ENCODE measurements at regions not wholly inside any gene's neighbourhood (a gene's known extent, or its start where the extent isn't known, plus 50 kb on each side); places are given as distances from the start of the nearest gene placed in this dataset.
"Not testable (repeated sequence)": the region's sequence is repeated elsewhere in the genome, so short reads cannot be mapped to it uniquely, and the experiment has no call there.

DNA sequence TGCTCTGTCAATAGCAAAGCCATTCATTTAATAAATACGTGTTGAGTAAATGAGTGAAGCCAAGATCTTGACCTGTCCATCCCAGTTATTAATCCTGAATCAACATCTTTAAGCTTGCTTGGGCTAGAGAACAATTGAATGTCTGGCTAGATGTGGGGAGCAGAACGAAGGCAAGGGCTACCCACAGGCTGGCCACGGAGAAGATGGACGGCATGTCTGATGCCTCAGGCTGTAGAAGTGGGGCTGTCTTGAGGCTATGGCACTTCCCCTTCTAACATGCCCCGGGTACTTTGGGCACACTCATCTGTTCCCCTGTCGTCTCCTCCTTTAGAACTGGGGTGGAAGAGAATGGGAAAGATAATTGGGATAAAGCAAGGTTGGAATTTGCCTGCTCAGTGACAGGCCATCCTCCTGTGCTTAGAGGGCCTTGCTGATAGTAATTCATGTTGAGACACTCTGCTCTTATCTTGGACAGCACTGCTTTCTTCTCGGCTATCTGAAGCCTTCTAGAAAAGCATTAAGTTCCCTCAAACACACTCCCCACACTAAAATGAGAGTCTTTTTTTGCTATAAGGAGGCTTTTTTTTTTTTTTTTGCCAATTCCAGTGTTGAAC, 225.7 kb downstream of the MREG start:
- Histone ChIP-seq H3K4me1 (ENCODE audit: insufficient read depth, low read length) (no peaks in the 10 kb centered on the region), H3K27ac (ENCODE audit: low read length) (no peak overlapping the region), H3F3A (ENCODE audit: low read length, unreplicated experiment) (no peaks in the 10 kb centered on the region), H3K9me3 (ENCODE audit: low read length) (no peaks in the 10 kb centered on the region), H3K36me3 (ENCODE audit: low read depth, low read length) (no peaks in the 10 kb centered on the region), H2AFZ (ENCODE audit: low read length) (no peak overlapping the region), H3K9me2 (replicated peaks; ENCODE audit: low read length) (no peaks in the 10 kb centered on the region), H4K20me1 (ENCODE audit: low read length) (no peaks in the 10 kb centered on the region), H3K9ac (ENCODE audit: low read length) (no peak overlapping the region), H3K4me3 (ENCODE audit: low read length) (no peak overlapping the region), H3K4me2 (ENCODE audit: low read length) (no peak overlapping the region), H3K27me3 (ENCODE audit: low read length) (no peaks in the 10 kb centered on the region), H3K79me2 (ENCODE audit: low read length) (no peaks in the 10 kb centered on the region)
- ATAC-seq (no peak), DNase-seq (no peak)
- ChIA-PET CTCF (no interaction called here), POLR2A (ENCODE audit: unreplicated experiment) (no interaction called here)
- intact Hi-C loops (cut with micrococcal nuclease): no loop called here
- BruUV-seq (replicated peaks): no TSS peak
- TF ChIP-seq EZH2phosphoT487 (IDR thresholded peaks at IDR 0.05; ENCODE audit: borderline replicate concordance, low read length): no peak
- no peak for TF ChIP-seq EZH2 (IDR thresholded peaks at IDR 0.05; ENCODE audit: low read length, unreplicated experiment)
- TF ChIP-seq, protein P1, sequence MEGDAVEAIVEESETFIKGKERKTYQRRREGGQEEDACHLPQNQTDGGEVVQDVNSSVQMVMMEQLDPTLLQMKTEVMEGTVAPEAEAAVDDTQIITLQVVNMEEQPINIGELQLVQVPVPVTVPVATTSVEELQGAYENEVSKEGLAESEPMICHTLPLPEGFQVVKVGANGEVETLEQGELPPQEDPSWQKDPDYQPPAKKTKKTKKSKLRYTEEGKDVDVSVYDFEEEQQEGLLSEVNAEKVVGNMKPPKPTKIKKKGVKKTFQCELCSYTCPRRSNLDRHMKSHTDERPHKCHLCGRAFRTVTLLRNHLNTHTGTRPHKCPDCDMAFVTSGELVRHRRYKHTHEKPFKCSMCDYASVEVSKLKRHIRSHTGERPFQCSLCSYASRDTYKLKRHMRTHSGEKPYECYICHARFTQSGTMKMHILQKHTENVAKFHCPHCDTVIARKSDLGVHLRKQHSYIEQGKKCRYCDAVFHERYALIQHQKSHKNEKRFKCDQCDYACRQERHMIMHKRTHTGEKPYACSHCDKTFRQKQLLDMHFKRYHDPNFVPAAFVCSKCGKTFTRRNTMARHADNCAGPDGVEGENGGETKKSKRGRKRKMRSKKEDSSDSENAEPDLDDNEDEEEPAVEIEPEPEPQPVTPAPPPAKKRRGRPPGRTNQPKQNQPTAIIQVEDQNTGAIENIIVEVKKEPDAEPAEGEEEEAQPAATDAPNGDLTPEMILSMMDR (conservative IDR thresholded peaks at IDR 0.05; ENCODE audit: low read depth, low read length): no peak

DNA sequence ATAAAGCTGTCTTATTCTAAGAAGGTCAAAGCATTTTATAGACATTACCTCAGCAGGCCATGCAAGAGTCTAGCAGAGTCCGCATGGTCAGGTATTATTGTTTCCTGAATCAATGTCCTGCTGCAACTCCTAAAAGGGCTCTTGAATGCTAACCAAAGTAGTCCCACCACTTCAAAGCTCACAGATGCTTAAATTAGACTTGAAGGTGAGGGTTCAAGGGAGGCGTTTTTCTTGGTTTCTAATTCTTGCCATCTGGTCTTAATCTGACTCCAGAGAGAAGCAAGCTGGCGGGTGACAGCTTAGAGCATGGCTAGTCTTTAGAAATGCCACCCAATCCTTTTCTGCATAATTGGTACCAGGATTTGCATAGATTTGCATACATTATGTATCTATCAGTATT, 226.3 kb downstream of the MREG start:
- Histone ChIP-seq H2AFZ (ENCODE audit: low read length) (no peak overlapping the region), H3K36me3 (ENCODE audit: low read depth, low read length) (no peaks in the 10 kb centered on the region), H3K9ac (ENCODE audit: low read length) (no peak overlapping the region), H3K79me2 (ENCODE audit: low read length) (no peaks in the 10 kb centered on the region), H3K27me3 (ENCODE audit: low read length) (no peaks in the 10 kb centered on the region), H3K4me3 (ENCODE audit: low read length) (no peak overlapping the region), H3K4me1 (ENCODE audit: insufficient read depth, low read length) (no peaks in the 10 kb centered on the region), H4K20me1 (ENCODE audit: low read length) (no peaks in the 10 kb centered on the region), H3K9me2 (replicated peaks; ENCODE audit: low read length) (no peaks in the 10 kb centered on the region), H3F3A (ENCODE audit: low read length, unreplicated experiment) (no peaks in the 10 kb centered on the region), H3K9me3 (ENCODE audit: low read length) (no peaks in the 10 kb centered on the region), H3K4me2 (ENCODE audit: low read length) (no peak overlapping the region), H3K27ac (ENCODE audit: low read length) (no peak overlapping the region)
- CTCF ChIA-PET: no interaction called here
- POLR2A ChIA-PET (ENCODE audit: unreplicated experiment): no interaction called here
- TF ChIP-seq EZH2phosphoT487 (IDR thresholded peaks at IDR 0.05; ENCODE audit: borderline replicate concordance, low read length) (no peak), EZH2 (IDR thresholded peaks at IDR 0.05; ENCODE audit: low read length, unreplicated experiment) (no peak)
- TF ChIP-seq, protein P1 (conservative IDR thresholded peaks at IDR 0.05; ENCODE audit: low read depth, low read length): no peak
- DNase-seq (no peak), ATAC-seq (no peak)
- BruUV-seq (replicated peaks): no TSS peak
- intact Hi-C loops (cut with micrococcal nuclease): no loop called here

DNA sequence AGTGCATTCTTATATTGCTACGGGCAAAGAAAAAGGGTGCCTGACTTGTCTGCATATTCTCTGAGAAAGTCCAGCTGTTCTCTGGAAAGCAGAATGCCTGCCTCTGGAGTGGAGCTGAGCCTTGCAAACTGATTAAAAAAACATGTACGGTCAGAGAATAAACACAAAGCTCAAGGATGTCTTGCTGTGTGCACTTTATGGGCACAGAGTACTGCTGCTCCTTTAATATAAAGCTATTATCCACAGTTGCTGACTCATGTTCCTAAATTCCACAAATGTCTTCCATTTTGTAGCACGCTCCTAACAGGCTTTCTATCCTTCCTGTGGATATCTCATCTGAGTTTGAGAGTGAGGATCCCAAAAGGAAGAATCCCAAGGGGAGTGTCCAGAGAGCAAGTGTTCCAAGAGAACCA, 229.0 kb downstream of the MREG start:
- CTCF ChIA-PET: no interaction called here

DNA sequence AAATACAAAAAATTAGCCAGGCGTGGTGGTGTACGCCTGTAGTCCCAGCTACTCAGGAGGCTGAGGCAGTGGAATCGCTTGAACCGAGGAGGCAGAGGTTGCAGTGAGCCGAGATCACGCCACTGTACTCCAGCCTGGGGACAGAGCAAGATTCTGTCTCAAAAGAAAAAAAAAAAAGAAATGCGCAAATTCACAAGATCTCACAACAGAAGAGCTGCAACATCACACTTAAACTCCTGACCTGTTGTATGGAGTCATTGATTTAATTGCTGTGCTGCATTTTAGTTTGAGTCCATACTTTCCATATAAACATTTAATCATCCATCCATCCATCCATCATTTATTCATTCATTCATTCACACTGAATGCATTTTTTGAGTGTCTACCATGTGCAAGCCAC, 229.7 kb downstream of the MREG start:
- POLR2A ChIA-PET (ENCODE audit: unreplicated experiment): interaction anchor here (0.6 kb wide), 1 partner anchor 243 kb away, joined by 3 read pairs; no protein-coding TSS in a partner anchor
- BruUV-seq (replicated peaks); intact Hi-C loops (cut with micrococcal nuclease): not testable (repeated sequence)

More for the DNA sequence above, 229.0 kb downstream of the MREG start:
- Histone ChIP-seq H3K4me3 (ENCODE audit: low read length) (no peak overlapping the region), H3K79me2 (ENCODE audit: low read length) (no peaks in the 10 kb centered on the region), H3K27ac (ENCODE audit: low read length) (no peak overlapping the region), H3K36me3 (ENCODE audit: low read depth, low read length) (no peaks in the 10 kb centered on the region), H3K27me3 (ENCODE audit: low read length) (no peaks in the 10 kb centered on the region), H3K9me2 (replicated peaks; ENCODE audit: low read length) (no peaks in the 10 kb centered on the region), H3K4me1 (ENCODE audit: insufficient read depth, low read length) (no peaks in the 10 kb centered on the region), H3F3A (ENCODE audit: low read length, unreplicated experiment) (no peaks in the 10 kb centered on the region), H2AFZ (ENCODE audit: low read length) (peak overlapping the region; percentile 51), H4K20me1 (ENCODE audit: low read length) (no peaks in the 10 kb centered on the region), H3K9me3 (ENCODE audit: low read length) (no peaks in the 10 kb centered on the region), H3K4me2 (ENCODE audit: low read length) (no peak overlapping the region), H3K9ac (ENCODE audit: low read length) (no peak overlapping the region)
- DNase-seq: no peak
- BruUV-seq (replicated peaks): no TSS peak
- no peak; the same call in 1 of the 2 replicates for ATAC-seq
- POLR2A ChIA-PET (ENCODE audit: unreplicated experiment): no interaction called here
- intact Hi-C loops (cut with micrococcal nuclease): no loop called here
- TF ChIP-seq EZH2 (IDR thresholded peaks at IDR 0.05; ENCODE audit: low read length, unreplicated experiment): no peak

More for the DNA sequence above, 229.7 kb downstream of the MREG start:
- H3K9ac ChIP-seq (ENCODE audit: low read length); H3K79me2 ChIP-seq (ENCODE audit: low read length); H4K20me1 ChIP-seq (ENCODE audit: low read length); ATAC-seq; H3K4me2 ChIP-seq (ENCODE audit: low read length); H3K4me1 ChIP-seq (ENCODE audit: insufficient read depth, low read length); H3K27ac ChIP-seq (ENCODE audit: low read length); H3K4me3 ChIP-seq (ENCODE audit: low read length); CTCF ChIA-PET; DNase-seq; H3K27me3 ChIP-seq (ENCODE audit: low read length); H3K36me3 ChIP-seq (ENCODE audit: low read depth, low read length); H3K9me2 ChIP-seq (replicated peaks; ENCODE audit: low read length); H3F3A ChIP-seq (ENCODE audit: low read length, unreplicated experiment); H2AFZ ChIP-seq (ENCODE audit: low read length); H3K9me3 ChIP-seq (ENCODE audit: low read length): not testable (repeated sequence)
